K562 (cell line): ENCODE measurements at regions not wholly inside any gene's neighbourhood (a gene's known extent, or its start where the extent isn't known, plus 50 kb on each side); places are given as distances from the start of the nearest gene placed in this dataset.

Source experiments
- BRD4 ChIP-seq: fragments of 200-600 bp; sonication (generic); IDR thresholded peaks from 2 replicates; pipeline ENCODE4 v1.6.1; 2017; ENCODE audit warnings: inconsistent platforms
- CHD2 ChIP-seq: IDR thresholded peaks from 2 replicates; pipeline ENCODE4 v1.6.1; 2011; ENCODE audit warnings: low read depth, low read length
- FOSL1 ChIP-seq: fragments of 200-800 bp; sonication (Bioruptor generic); conservative IDR thresholded peaks from 2 replicates; pipeline ENCODE4 v1.6.1; 2016; ENCODE audit warnings: missing genetic modification characterization, missing compliant biosample characterization
- MYC ChIP-seq, 2 experiments: fragments of 250-450 bp in 1 of 2; sonication (Bioruptor Pico) in 1 of 2; IDR thresholded peaks; 2 replicates each; pipeline versions ENCODE4 v1.5.1 to v1.6.1; 2012 to 2021; ENCODE audit warnings: low read depth in 2 of 2, borderline replicate concordance in 1 of 2, improper control_type of control experiment in 1 of 2, low read length in 1 of 2, mild to moderate bottlenecking in 1 of 2, moderate library complexity in 1 of 2
- POLR2A ChIP-seq: fragments of 450-650 bp; conservative IDR thresholded peaks from 2 replicates; pipeline ENCODE4 v1.6.1; 2016
- SNRNP70 ChIP-seq: fragments of 200-400 bp; formaldehyde crosslinking; optimal IDR thresholded peaks from 2 replicates; pipeline ENCODE3; 2017; ENCODE audit warnings: low read depth, low read length
- TARDBP ChIP-seq: fragments of 450-650 bp; IDR thresholded peaks from 2 replicates; pipeline ENCODE4 v1.6.1; 2016

DNA sequence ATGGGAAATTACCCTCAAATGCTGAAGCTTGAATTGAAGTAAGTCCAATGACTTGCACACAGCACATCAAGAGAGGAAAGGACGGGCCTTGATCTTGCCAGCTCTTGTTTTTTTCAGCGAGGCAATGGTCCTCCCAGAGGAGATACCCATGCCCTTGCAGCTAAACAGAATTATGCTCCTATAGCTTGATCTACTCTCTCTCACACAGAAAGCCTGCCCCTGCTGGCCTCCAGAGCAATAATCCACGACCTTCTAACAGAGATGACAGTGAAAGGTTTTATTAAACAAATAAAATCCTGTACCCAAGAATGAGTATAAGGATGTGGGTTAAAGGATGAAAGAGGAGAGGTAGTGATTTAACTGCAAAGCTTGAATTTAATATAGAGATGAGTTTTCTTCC is 268.0 kb downstream of the ADRA2A start:
- no peak for TF ChIP-seq MYC (IDR thresholded peaks at IDR 0.05; ENCODE audit: low read depth, low read length)
- no peak for TF ChIP-seq MYC (CRISPR knock-in tag; IDR thresholded peaks at IDR 0.05; ENCODE audit: borderline replicate concordance, low read depth)
- no peak for TF ChIP-seq SNRNP70
- TF ChIP-seq POLR2A: no peak
- TF ChIP-seq FOSL1 (tag): no peak
- TF ChIP-seq TARDBP: no peak
- no peak for TF ChIP-seq BRD4
- no peak for TF ChIP-seq CHD2
